Psoas muscle (tissue), 7 donors: ENCODE measurements at regions not wholly inside any gene's neighbourhood (a gene's known extent, or its start where the extent isn't known, plus 50 kb on each side); places are given as distances from the start of the nearest gene placed in this dataset.

Source experiments
- ATAC-seq, 4 donors: fragments of 200-7000 bp; cut with Tn5 transposase; one replicate each; pipeline ENCODE4 v1.9.1; 2020; ENCODE audit warnings: moderate library complexity in 3 of 4, mild to moderate bottlenecking in 2 of 4
- DNase-seq, 2 donors: peaks; one replicate each; pipeline ENCODE4 v3.0.0-alpha.2; 2020
- H3K27ac ChIP-seq: fragments of 200-600 bp; one replicate; pipeline ENCODE4 v1.8.0; 2022
- H3K27me3 ChIP-seq, 3 donors: fragments of 200-600 bp in 1 of 3; one replicate each; pipeline versions ENCODE4 v1.6.1 to v1.8.0; 2013 to 2022; ENCODE audit warnings: low read length in 2 of 3, mild to moderate bottlenecking in 2 of 3, moderate library complexity in 1 of 3; ENCODE audit not compliant: insufficient read depth in 3 of 3
- H3K36me3 ChIP-seq, 2 donors: fragments of 200-600 bp in 1 of 2; one replicate each; pipeline versions ENCODE4 v1.6.1 to v1.8.0; 2013 to 2022; ENCODE audit warnings: low read depth in 1 of 2, mild to moderate bottlenecking in 1 of 2, moderate library complexity in 1 of 2; ENCODE audit not compliant: insufficient read depth in 1 of 2
- H3K4me1 ChIP-seq: fragments of 200-600 bp; one replicate; pipeline ENCODE4 v1.8.0; 2022
- H3K4me3 ChIP-seq: fragments of 200-600 bp; one replicate; pipeline ENCODE4 v1.8.0; 2022; ENCODE audit warnings: mild to moderate bottlenecking
- H3K9me3 ChIP-seq: fragments of 200-600 bp; one replicate; pipeline ENCODE4 v1.8.0; 2022
- WGBS, 3 donors: extraction: QIAGEN DNeasy Blood & Tissue Kit; methylation state at CpG; one replicate each; pipeline versions ENCODE4 v1.1.6 to v1.1.7; 2013; 5-methylcytosine and 5-hydroxymethylcytosine counted together
- intact Hi-C, 2 donors: fragments of 100-400 bp; cut with DNase I; formaldehyde crosslinking; loops; one replicate each; pipeline versions ENCODE4 v1.11.0 to v1.14.2; 2022
- TF ChIP-seq, protein P1 (sequence below): fragments of 200-600 bp; IDR thresholded peaks from one replicate; pipeline ENCODE4 v1.8.0; 2022; ENCODE audit warnings: antibody characterized with exemption
- donor health status: healthy with polysubstance abuse.
- donor health status: DM: no; HTN: no; CAD: no; lungs with moderate emphysema.
- donor health status: Bipolar disorder and iron deficiency.
- donor health status: healthy.
- donor health status: DM: yes; HTN: yes; CAD: no.
- donor health status: DM: no; HTN: no; CAD: no.
- donor health status: DM: yes; HTN: yes; CAD: no.

DNA sequence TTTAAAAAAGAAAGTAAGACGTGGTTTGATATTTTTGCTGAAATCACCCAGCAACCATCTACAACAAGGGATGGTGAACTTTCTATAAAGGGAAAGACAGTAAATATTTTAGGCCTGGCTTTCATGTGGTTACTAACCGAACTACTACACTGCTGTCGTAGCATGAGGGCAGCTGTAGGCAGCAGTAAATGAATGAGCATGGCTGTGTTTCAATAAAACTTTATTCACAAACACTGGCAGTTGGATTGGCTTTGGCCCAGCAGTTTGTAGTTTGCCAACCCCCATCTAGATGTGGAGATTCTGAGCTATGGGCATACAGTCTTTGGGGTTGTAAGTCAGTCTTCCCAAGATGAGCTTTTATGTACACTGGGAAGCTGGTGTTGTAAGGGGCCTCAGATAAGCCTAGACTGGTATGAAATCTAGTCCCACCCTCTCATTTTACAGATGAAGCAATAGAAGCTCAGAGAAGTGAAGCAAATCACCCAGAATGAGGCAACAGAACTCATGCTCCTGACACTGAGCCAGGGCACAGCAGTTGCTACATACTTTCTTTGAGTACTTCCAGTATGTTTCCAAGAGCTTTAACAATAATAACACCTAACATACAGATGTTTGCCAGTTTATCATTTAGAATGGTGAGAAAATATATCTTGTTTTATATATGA is 204.4 kb downstream of the ADAMTS15 start:
- Histone ChIP-seq H3K9me3 (no peaks in the 10 kb centered on the region), H3K27me3 (no peaks in the 10 kb centered on the region), H3K4me1 (peaks cover 23% of the 10 kb centered on the region), H3K27ac (peak overlapping the region; percentile 60), H3K4me3 (no peak overlapping the region), H3K36me3 (no peaks in the 10 kb centered on the region)
- 86 to 94% (median 88%) methylated on average over 3 of the region's 3 CpGs for WGBS, 3 donors
- DNase-seq, result peak; percentile 79 to 87
- peak; percentile 35 to 85 (median 80) for ATAC-seq
- intact Hi-C loops, result loop anchor here (5.0 to 10.0 kb wide), 2 partner anchors 46 to 138 kb away; no protein-coding TSS in a partner anchor
- TF ChIP-seq, protein P1, sequence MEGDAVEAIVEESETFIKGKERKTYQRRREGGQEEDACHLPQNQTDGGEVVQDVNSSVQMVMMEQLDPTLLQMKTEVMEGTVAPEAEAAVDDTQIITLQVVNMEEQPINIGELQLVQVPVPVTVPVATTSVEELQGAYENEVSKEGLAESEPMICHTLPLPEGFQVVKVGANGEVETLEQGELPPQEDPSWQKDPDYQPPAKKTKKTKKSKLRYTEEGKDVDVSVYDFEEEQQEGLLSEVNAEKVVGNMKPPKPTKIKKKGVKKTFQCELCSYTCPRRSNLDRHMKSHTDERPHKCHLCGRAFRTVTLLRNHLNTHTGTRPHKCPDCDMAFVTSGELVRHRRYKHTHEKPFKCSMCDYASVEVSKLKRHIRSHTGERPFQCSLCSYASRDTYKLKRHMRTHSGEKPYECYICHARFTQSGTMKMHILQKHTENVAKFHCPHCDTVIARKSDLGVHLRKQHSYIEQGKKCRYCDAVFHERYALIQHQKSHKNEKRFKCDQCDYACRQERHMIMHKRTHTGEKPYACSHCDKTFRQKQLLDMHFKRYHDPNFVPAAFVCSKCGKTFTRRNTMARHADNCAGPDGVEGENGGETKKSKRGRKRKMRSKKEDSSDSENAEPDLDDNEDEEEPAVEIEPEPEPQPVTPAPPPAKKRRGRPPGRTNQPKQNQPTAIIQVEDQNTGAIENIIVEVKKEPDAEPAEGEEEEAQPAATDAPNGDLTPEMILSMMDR, result no peak

DNA sequence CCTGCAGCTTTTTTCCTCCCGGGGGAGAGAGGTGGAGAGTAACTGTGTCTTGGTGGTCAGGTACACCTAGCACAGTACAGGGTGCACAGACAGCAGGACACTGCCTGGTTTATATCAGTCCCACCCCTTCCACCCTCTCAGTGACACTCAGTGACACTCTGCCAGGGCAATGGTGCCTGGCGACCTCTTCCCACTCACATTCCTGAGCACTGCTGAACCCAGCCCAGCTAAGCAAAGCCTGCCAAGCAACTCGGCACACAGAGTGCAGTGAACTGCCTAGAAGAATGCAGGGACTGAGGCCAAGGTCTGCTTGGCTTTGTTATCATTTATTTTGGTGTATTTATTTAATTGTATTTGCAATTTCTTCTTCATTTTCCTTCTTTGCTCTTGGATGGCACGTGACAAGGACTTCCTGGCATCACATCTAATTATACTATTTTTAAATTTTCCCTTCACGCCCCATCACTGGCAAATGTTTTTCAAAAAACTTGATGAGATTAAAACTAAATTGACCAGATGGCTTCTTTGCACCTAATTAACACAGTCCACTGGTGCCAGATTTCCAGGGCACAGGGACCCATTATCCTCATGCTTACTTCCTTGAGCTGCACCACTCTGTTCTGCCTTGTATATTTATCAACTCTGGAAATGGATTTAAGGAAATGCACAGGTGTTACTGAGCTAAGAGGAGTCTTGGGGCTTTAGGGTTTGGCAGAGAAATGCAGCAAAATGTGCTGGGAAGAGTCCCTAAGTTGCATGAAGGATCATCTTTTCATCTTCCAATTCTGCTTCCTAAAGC is 205.6 kb downstream of the ADAMTS15 start:
- WGBS, 3 donors, result 11 to 17% (median 11%) methylated on average over 5 of the region's 5 CpGs
- TF ChIP-seq, protein P1, result no peak
- Histone ChIP-seq H3K27me3 (no peaks in the 10 kb centered on the region), H3K27ac (peak overlapping the region; percentile 60), H3K4me3 (no peak overlapping the region), H3K4me1 (peaks cover 18% of the 10 kb centered on the region), H3K9me3 (no peaks in the 10 kb centered on the region), H3K36me3 (no peaks in the 10 kb centered on the region)
- ATAC-seq (peak; percentile 73 to 91 (median 86)), DNase-seq (peak; percentile 74 to 91)
- intact Hi-C loops, result loop anchor here (5.0 to 10.0 kb wide), 2 partner anchors 47 to 139 kb away; no protein-coding TSS in a partner anchor

DNA sequence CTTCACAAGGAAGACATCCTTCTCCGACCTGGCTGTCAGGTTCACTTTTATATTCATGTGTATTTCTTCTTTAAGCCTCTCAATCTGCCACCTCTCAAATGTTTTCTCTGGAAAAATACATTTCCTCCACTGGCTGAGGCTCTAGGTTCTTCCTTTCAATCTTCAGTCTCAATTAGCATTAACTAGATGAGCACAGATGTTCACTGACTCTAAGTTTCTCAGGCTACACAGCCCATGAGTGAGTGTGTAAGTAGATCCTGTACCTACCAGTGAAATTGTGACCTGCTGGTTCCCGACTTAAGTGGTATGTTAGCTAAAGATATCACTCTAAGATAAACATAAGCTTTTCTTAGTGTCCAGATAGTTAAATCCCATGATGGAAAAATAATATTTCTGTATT is 206.9 kb downstream of the ADAMTS15 start:
- ATAC-seq (no peak), DNase-seq (no peak)
- intact Hi-C loops, result loop anchor here in 1 of 2 donors (10.0 kb wide), 1 partner anchor 140 kb away; no protein-coding TSS in a partner anchor
- WGBS, 3 donors, result 58 to 73% (median 68%) methylated on average over 2 of the region's 2 CpGs
- TF ChIP-seq, protein P1, result no peak
- Histone ChIP-seq H3K9me3 (no peaks in the 10 kb centered on the region), H3K36me3 (no peaks in the 10 kb centered on the region), H3K27ac (no peak overlapping the region), H3K4me3 (no peak overlapping the region), H3K27me3 (no peaks in the 10 kb centered on the region), H3K4me1 (peaks cover 18% of the 10 kb centered on the region)

DNA sequence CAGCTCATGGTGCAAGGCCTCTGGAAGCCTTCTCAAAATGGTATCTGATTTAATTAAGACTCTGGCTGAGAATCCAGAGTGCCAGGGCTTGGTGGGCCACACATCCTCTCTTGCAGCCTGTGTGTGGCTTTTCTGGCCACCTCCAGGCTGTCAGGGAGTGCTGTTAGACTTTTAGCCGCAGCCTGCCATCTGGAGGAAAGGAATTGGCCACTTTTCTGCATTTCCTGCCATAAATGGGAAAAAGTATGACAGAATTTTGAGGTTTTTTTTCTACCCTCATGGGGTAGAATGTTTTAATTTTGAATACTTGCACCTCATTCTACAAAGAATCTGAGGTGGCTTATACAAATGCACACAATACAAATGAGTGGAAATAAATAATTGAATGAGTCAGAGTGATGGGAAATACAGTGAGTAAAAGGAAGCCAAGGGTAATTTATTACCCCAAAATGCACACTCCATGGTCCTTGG is 218.4 kb downstream of the ADAMTS15 start:
- ATAC-seq, result no peak
- H3K27me3 ChIP-seq, result no peaks in the 10 kb centered on the region
- H3K4me1 ChIP-seq, result peaks cover 9% of the 10 kb centered on the region
- intact Hi-C loops, result no loop called here
- no peak overlapping the region for H3K27ac ChIP-seq
- no peak overlapping the region for H3K4me3 ChIP-seq
- H3K36me3 ChIP-seq, result no peaks in the 10 kb centered on the region
- WGBS, 3 donors, result 44 to 70% (median 50%) methylated on average over 1 of the region's 1 CpG
- no peaks in the 10 kb centered on the region for H3K9me3 ChIP-seq
- TF ChIP-seq, protein P1, result no peak
- DNase-seq, result no peak
